ENCODE measurements at regions not wholly inside any gene's neighbourhood (a gene's known extent, or its start where the extent isn't known, plus 50 kb on each side); places are given as distances from the start of the nearest gene placed in this dataset.

DNA sequence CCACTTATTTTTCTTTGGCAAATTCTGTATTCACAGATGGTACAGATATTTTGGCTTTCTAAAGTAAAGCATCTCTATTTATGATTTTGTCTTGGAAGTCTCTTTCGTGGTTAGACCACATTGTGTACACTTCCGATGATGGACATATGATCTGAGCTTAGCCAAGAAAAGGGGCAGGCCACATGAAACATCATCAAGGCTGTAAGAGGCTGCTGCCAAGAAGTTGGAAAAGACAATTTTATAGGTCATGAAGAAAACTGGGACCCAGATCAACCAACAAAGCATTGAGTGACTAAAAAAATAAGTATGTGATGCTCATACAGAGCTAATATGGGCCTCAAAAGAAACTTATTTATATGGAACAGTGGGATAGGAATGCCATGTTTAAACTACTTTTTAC lies 266.4 kb downstream of the HAO1 start:
- TF ChIP-seq ZNF302 (tag by site-specific recombination; IDR thresholded peaks at IDR 0.05; ENCODE audit: low read depth) = no peak
- TF ChIP-seq ZNF174 (tag by site-specific recombination; IDR thresholded peaks at IDR 0.05) = no peak
- TF ChIP-seq, protein P1, sequence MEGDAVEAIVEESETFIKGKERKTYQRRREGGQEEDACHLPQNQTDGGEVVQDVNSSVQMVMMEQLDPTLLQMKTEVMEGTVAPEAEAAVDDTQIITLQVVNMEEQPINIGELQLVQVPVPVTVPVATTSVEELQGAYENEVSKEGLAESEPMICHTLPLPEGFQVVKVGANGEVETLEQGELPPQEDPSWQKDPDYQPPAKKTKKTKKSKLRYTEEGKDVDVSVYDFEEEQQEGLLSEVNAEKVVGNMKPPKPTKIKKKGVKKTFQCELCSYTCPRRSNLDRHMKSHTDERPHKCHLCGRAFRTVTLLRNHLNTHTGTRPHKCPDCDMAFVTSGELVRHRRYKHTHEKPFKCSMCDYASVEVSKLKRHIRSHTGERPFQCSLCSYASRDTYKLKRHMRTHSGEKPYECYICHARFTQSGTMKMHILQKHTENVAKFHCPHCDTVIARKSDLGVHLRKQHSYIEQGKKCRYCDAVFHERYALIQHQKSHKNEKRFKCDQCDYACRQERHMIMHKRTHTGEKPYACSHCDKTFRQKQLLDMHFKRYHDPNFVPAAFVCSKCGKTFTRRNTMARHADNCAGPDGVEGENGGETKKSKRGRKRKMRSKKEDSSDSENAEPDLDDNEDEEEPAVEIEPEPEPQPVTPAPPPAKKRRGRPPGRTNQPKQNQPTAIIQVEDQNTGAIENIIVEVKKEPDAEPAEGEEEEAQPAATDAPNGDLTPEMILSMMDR (tag by site-specific recombination; IDR thresholded peaks at IDR 0.05) = no peak
- no peak for TF ChIP-seq GLI4 (tag by site-specific recombination; IDR thresholded peaks at IDR 0.05)
- TF ChIP-seq, protein P2, sequence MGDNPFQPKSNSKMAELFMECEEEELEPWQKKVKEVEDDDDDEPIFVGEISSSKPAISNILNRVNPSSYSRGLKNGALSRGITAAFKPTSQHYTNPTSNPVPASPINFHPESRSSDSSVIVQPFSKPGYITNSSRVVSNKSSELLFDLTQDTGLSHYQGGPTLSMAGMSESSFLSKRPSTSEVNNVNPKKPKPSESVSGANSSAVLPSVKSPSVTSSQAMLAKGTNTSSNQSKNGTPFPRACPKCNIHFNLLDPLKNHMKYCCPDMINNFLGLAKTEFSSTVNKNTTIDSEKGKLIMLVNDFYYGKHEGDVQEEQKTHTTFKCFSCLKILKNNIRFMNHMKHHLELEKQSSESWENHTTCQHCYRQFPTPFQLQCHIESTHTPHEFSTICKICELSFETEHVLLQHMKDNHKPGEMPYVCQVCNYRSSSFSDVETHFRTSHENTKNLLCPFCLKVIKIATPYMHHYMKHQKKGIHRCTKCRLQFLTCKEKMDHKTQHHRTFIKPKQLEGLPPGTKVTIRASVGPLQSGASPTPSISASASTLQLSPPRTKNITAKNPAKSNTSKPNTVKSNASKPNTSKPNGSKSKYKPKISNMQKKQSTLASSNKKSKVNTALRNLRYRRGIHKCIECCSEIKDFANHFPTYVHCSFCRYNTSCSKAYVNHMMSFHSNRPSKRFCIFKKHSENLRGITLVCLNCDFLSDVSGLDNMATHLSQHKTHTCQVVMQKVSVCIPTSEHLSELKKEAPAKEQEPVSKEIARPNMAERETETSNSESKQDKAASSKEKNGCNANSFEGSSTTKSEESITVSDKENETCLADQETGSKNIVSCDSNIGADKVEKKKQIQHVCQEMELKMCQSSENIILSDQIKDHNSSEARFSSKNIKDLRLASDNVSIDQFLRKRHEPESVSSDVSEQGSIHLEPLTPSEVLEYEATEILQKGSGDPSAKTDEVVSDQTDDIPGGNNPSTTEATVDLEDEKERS (tag by site-specific recombination; IDR thresholded peaks at IDR 0.05) = no peak
